SU-DHL-6 (cell line): ENCODE measurements at regions not wholly inside any gene's neighbourhood (a gene's known extent, or its start where the extent isn't known, plus 50 kb on each side); places are given as distances from the start of the nearest gene placed in this dataset.

ENCODE experiments used
- H2AFZ ChIP-seq: fragments of 200-600 bp; sonication (generic); 2 replicates; pipeline ENCODE4 v1.6.1; 2014; ENCODE audit warnings: low read depth, mild to moderate bottlenecking, moderate library complexity, mixed read lengths, antibody characterized with exemption, low read length; ENCODE audit not compliant: severe bottlenecking
- H3F3A ChIP-seq: fragments of 200-600 bp; shearing (Covaris generic); 2 replicates; pipeline ENCODE4 v1.6.0; 2016; ENCODE audit warnings: antibody characterized with exemption, mild to moderate bottlenecking; ENCODE audit not compliant: insufficient read depth
- H3K27ac ChIP-seq: fragments of 200-600 bp; sonication (generic); 2 replicates; pipeline ENCODE4 v1.5.1; 2016; ENCODE audit warnings: low read depth, mild to moderate bottlenecking, low read length, moderate library complexity, mixed read lengths
- H3K27me3 ChIP-seq: fragments of 200-600 bp; sonication (generic), shearing (Covaris generic); 2 replicates; pipeline ENCODE4 v1.6.0; 2014; ENCODE audit warnings: mild to moderate bottlenecking, low read length
- H3K36me3 ChIP-seq: fragments of 200-600 bp; sonication (generic); 2 replicates; pipeline ENCODE4 v1.6.1; 2014; ENCODE audit warnings: mild to moderate bottlenecking, low read length, mixed read lengths
- H3K4me2 ChIP-seq: fragments of 300-600, 200-600 bp; shearing (Covaris generic), sonication (generic); 2 replicates; pipeline ENCODE4 v1.6.0; 2014; ENCODE audit warnings: low read length, low read depth, mild to moderate bottlenecking; ENCODE audit not compliant: poor library complexity, severe bottlenecking
- H3K4me3 ChIP-seq: fragments of 200-600 bp; sonication (generic); 2 replicates; pipeline ENCODE4 v1.5.1; 2014; ENCODE audit warnings: antibody characterized with exemption, low read length, mild to moderate bottlenecking, mixed read lengths; ENCODE audit not compliant: insufficient read depth, poor library complexity, severe bottlenecking
- H3K79me2 ChIP-seq: fragments of 200-600 bp; sonication (generic); 2 replicates; pipeline ENCODE4 v1.6.1; 2014; ENCODE audit warnings: mild to moderate bottlenecking, low read length, moderate library complexity; ENCODE audit not compliant: insufficient read depth
- H3K9ac ChIP-seq: fragments of 200-600 bp; sonication (generic); 2 replicates; pipeline ENCODE4 v1.7.0; 2014; ENCODE audit warnings: mild to moderate bottlenecking, low read length
- H3K9me2 ChIP-seq: fragments of 200-600 bp; sonication (generic); replicated peaks from 2 replicates; pipeline ENCODE4 v1.6.1; 2014; ENCODE audit warnings: low read length; ENCODE audit not compliant: insufficient read depth
- H3K9me3 ChIP-seq: fragments of 200-600 bp; sonication (generic); 2 replicates; pipeline ENCODE4 v1.6.1; 2014; ENCODE audit warnings: low read length, mixed read lengths; ENCODE audit not compliant: insufficient read depth
- H4K20me1 ChIP-seq: fragments of 200-600 bp; sonication (generic); 2 replicates; pipeline ENCODE4 v1.6.1; 2014; ENCODE audit warnings: low read depth, mild to moderate bottlenecking, antibody characterized with exemption, low read length, moderate library complexity, mixed read lengths
- CTCF ChIP-seq: fragments of 200-600 bp; sonication (generic); IDR thresholded peaks from one replicate; pipeline ENCODE4 v1.5.1; 2017; ENCODE audit warnings: antibody characterized with exemption, mild to moderate bottlenecking, low read length, moderate library complexity; ENCODE audit not compliant: insufficient read depth, poor library complexity, severe bottlenecking
- EZH2phosphoT487 ChIP-seq: fragments of 200-600 bp; sonication (generic), shearing (Covaris generic); conservative IDR thresholded peaks from 2 replicates; pipeline ENCODE4 v1.6.1; 2018; ENCODE audit warnings: mild to moderate bottlenecking, antibody characterized with exemption, low read length, moderate library complexity, mixed read lengths

- no peak overlapping the region for H3K4me2 ChIP-seq
Measured at GRCh38 chr6:145318952-145319351, 416.4 kb downstream of the EPM2A start.

GRCh38 chr6:145319605-145320004, 415.7 kb downstream of the EPM2A start:
- no peak overlapping the region for H3K4me3 ChIP-seq
- no peak overlapping the region for H3K27ac ChIP-seq
- H3F3A ChIP-seq, result no peaks in the 10 kb centered on the region
- H3K79me2 ChIP-seq, result no peaks in the 10 kb centered on the region
- no peak overlapping the region for H2AFZ ChIP-seq
- no peak overlapping the region for H3K9ac ChIP-seq
- no peaks in the 10 kb centered on the region for H3K9me2 ChIP-seq
- H3K4me2 ChIP-seq, result no peak overlapping the region
- H3K36me3 ChIP-seq, result no peaks in the 10 kb centered on the region
- H3K27me3 ChIP-seq, result no peaks in the 10 kb centered on the region
- no peaks in the 10 kb centered on the region for H3K9me3 ChIP-seq
- H4K20me1 ChIP-seq, result no peaks in the 10 kb centered on the region
- TF ChIP-seq EZH2phosphoT487 (no peak), CTCF (no peak)

More at GRCh38 chr6:145318952-145319351, 416.4 kb downstream of the EPM2A start:
- Histone ChIP-seq H3K9me3 (no peaks in the 10 kb centered on the region), H3K79me2 (no peaks in the 10 kb centered on the region), H4K20me1 (no peaks in the 10 kb centered on the region), H3K36me3 (no peaks in the 10 kb centered on the region), H3K9ac (no peak overlapping the region), H3F3A (no peaks in the 10 kb centered on the region), H3K9me2 (no peaks in the 10 kb centered on the region), H3K27me3 (no peaks in the 10 kb centered on the region), H3K27ac (no peak overlapping the region), H3K4me3 (no peak overlapping the region), H2AFZ (no peak overlapping the region)
- TF ChIP-seq EZH2phosphoT487 (no peak), CTCF (no peak)

- no peak for TF ChIP-seq EZH2phosphoT487
- TF ChIP-seq CTCF, result no peak
- Histone ChIP-seq H3K9me3 (no peaks in the 10 kb centered on the region), H3K4me2 (no peak overlapping the region), H2AFZ (no peak overlapping the region), H3K9me2 (no peaks in the 10 kb centered on the region), H3K4me3 (no peak overlapping the region), H3K79me2 (no peaks in the 10 kb centered on the region), H3K9ac (no peak overlapping the region), H3K27me3 (no peaks in the 10 kb centered on the region), H3F3A (no peaks in the 10 kb centered on the region), H3K36me3 (no peaks in the 10 kb centered on the region), H4K20me1 (no peaks in the 10 kb centered on the region), H3K27ac (no peak overlapping the region)
Measured at GRCh38 chr6:145323646-145324045, 411.7 kb downstream of the EPM2A start.

GRCh38 chr6:145327586-145327985, 407.7 kb downstream of the EPM2A start:
- Histone ChIP-seq H2AFZ (no peak overlapping the region), H3K27ac (no peak overlapping the region), H4K20me1 (no peaks in the 10 kb centered on the region), H3K27me3 (no peaks in the 10 kb centered on the region), H3K4me2 (no peak overlapping the region), H3K9me3 (no peaks in the 10 kb centered on the region), H3K36me3 (no peaks in the 10 kb centered on the region), H3K4me3 (no peak overlapping the region), H3K79me2 (no peaks in the 10 kb centered on the region), H3F3A (no peaks in the 10 kb centered on the region), H3K9ac (no peak overlapping the region), H3K9me2 (no peaks in the 10 kb centered on the region)
- TF ChIP-seq EZH2phosphoT487 (no peak), CTCF (no peak)
